ENCODE measurements at regions not wholly inside any gene's neighbourhood (a gene's known extent, or its start where the extent isn't known, plus 50 kb on each side); places are given as distances from the start of the nearest gene placed in this dataset.
A peak's percentile ranks its signal among the peaks of the same experiment; 100 is the strongest.

DNA sequence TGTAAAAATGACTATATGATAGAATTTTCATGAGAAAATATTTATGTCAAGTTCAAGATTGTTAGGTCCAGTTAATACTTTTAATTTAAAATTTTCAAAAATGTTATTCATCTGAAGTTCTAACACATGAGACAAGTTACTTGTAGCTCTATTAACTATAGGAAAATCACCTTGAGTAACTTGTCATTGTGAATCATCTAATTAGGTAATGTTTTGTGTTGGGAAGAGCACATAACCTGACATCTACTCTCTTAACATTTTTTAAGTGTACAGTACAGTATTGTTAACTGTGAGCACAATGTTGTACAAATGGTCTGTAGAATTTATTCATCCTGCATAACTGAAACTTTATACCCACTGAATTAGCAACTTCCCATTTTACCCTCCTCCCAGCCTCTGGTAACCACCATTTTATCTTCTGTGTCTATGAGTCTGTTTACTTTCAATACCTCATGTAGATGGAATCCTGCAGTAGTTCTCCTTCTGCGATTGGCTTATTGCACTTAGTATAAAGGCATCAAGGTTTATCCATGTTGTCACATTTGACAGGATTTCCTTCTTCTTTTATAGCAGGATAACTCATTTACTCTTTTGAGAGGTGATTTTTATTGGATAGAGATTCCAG, 54.6 kb downstream of the ARL4A start:
- no peak for DNase-seq

DNA sequence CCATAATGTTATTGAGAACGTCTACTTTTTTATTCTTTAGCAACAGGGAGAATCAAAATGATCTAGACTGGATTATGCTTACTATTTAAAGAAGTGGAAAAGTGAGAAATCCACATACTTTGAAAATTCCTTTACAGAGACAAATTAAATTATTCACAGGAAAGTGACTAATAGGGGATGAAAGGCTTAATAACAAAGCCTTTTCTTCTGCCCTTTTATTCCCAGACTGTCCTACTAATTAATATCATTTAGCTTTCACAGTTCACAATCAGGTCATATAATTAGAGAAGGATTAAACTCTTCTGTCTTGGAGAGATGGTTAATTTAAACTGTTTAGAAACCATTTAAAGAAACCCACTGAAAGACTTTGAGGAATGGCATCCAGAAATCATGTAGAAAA, 58.8 kb downstream of the ARL4A start:
- DNase-seq = no peak

- no peak for DNase-seq
Measured at GRCh38 chr7:12747687-12748306, 60.4 kb downstream of the ARL4A start.

GRCh38 chr7:12749069-12749468, 61.6 kb downstream of the ARL4A start:
- no peak for DNase-seq

DNA sequence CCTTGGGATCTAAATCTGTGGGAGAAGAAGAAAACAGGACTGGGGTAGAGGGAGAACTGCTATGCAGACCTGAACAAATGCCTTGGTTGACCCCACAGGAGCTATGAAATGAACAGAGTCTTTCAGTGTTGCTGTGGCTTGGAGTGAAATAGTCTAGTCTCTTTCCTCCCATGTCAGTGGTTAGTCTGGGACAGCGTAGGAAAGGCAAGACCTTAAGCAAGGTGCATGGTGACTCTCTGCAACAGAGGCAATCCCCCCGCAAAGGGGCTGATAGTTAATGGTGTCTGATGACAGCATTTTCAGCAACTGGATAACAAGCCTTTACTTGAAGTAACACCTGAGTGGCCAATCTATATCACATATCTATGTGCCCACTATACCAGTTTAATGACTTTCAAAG, 62.3 kb downstream of the ARL4A start:
- DNase-seq = no peak

- no peak for DNase-seq
Measured at GRCh38 chr7:12751764-12752163, 64.3 kb downstream of the ARL4A start.

- DNase-seq = no peak
Measured at GRCh38 chr7:12754179-12754578, 66.7 kb downstream of the ARL4A start.

- DNase-seq = no peak
Measured at GRCh38 chr7:12756821-12757220, 69.4 kb downstream of the ARL4A start.

- DNase-seq = no peak
Measured at GRCh38 chr7:12757443-12757842, 70.0 kb downstream of the ARL4A start.

DNA sequence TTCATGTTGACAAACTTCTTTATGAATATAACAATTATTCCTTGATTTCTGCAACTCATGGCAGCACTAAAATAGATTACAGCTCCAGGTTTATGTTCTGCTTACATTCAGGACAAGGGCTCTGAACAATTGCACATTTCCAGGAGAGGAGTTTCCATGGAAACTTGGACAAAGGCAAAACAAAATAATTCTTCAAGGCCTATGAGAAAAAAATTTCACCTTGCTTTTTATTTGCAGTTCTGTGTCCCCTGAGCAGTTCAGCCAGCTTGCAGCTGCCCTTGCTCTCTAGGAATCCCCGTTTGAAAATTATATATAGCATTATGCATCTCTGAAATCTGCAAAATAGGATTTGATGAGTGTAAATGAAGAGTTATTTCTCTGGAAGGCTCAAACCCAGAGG, 71.7 kb downstream of the ARL4A start:
- no peak for DNase-seq

GRCh38 chr7:12761111-12761510, 73.7 kb downstream of the ARL4A start:
- DNase-seq = no peak

- no peak for DNase-seq
Measured at GRCh38 chr7:12761691-12762090, 74.3 kb downstream of the ARL4A start.

DNA sequence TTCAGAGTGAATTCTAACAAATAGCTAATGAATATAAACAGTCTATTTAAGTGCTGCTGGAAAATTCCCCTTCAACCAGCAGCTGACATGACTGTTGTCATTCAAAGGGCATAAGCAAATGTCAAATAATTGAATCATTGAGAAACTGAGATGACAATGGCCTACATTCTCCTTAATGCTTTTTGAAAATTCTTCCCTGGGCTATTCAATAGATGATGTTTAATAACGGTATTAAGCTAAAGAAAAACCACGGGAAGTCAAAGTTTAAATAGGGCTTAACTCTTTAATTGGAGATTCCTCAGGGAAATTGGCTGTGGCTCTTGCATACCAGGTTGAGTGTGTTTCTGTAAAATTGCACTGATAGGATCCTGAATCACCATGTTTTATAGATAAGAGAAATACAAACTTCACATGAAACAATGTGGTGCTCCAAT, 77.0 kb downstream of the ARL4A start:
- DNase-seq = no peak

- no peak for DNase-seq
Measured at GRCh38 chr7:12765431-12766100, 78.1 kb downstream of the ARL4A start.

DNA sequence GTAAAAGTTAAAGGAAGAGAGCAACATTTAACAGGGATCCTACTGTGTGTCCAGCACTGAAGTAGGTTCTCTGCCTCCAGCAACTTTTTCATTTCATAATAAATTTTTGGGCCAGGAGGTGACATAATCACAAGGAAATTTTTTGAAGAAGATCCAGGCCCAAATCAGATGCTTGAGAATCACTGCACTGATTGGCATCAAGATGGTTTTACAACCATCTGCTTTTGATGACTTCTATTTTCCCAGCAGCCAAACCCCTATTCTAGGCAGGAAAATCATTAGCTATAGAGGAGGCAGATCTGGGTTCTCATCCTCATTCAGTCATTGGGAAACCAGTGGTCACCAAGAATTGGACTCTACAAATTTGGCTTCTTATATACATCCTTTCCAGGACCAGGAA, 79.0 kb downstream of the ARL4A start:
- DNase-seq = no peak

- DNase-seq = no peak
Measured at GRCh38 chr7:12768948-12769347, 81.5 kb downstream of the ARL4A start.

GRCh38 chr7:12769444-12769843, 82.0 kb downstream of the ARL4A start:
- DNase-seq = no peak

- DNase-seq = no peak
Measured at GRCh38 chr7:12770227-12770975, 83.0 kb downstream of the ARL4A start.

DNA sequence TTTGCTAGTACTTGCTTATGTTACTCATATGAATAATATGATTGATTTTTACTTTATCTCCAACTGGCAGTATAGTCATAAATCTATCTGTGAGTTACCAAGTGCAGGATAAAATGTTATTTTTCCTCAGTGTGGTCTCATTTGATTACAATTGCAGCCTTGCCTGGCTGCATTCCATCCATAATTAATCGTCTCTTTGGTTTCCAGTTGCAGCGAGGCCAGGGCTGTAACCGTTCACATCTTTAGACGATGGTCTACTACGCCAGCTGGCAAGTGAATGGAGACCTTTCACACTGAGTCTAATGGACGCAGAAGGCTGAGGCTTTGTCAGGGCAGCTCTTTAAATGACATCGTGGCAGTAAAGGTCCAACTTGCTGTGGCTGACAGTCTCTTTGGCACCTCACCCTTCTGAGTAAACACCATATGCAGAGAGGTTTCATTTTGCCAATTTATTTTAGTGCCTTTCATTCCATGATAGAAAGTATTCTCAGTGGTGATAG, 84.0 kb downstream of the ARL4A start:
- peak; percentile 11 for DNase-seq

DNA sequence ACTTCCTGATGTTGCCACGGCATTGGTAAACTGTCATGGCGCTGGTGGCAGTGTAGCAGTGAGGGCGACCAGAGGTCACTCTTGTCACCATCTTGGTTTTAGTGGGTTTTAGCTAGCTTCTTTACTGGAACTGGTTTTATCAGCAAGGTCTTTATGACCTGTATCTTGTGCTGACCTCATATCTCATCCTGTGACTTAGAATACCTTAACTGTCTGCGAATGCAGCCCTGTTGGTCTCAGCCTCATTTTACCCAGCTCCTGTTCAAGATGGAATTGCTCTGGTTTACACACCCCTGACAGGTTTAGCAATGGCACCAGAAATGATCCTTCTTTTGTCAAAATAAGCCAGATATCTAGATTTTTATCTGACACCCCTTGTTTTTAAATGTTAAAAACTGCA, 85.3 kb downstream of the ARL4A start:
- no peak for DNase-seq

- DNase-seq = no peak
Measured at GRCh38 chr7:12777257-12777656, 89.8 kb downstream of the ARL4A start.

- no peak for DNase-seq
Measured at GRCh38 chr7:12779947-12780346, 92.5 kb downstream of the ARL4A start.

GRCh38 chr7:12783421-12784095, 96.1 kb downstream of the ARL4A start:
- no peak for DNase-seq
